ENCODE measurements at regions not wholly inside any gene's neighbourhood (a gene's known extent, or its start where the extent isn't known, plus 50 kb on each side); places are given as distances from the start of the nearest gene placed in this dataset.
A peak's percentile ranks its signal among the peaks of the same experiment; 100 is the strongest.

DNA sequence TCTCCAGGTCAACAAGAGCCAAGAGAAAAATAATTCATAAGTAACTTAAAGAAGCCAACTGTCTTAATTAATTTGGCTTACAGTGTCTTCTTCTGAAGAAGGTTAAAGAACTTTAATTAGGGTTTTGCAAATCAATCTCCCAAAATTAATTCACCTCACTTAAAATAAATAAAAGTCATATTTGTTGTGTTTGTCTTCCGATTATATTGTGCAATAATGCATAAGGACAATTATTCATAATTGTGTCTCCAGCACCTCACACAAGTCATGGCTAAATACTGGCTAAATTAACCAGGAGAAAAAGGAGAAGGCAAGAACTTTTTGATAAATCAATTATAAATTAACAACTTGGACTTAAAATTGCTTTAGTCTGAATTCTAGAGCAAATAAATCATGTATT lies 899.0 kb upstream of the NR2F2 start:
- no peaks in the 10 kb centered on the region for H3K36me3 ChIP-seq (replicated peaks in 1 of 2)
- no peaks in the 10 kb centered on the region for H3K4me1 ChIP-seq (replicated peaks in 1 of 2)
- no peaks in the 10 kb centered on the region for H3K9me3 ChIP-seq (replicated peaks in 1 of 3)
- no peaks in the 10 kb centered on the region for H3K27me3 ChIP-seq
- no peak overlapping the region for H3K27ac ChIP-seq
- WGBS, 4 donors = 62 to 78% (median 65%) methylated on average over 1 of the region's 1 CpG
- DNase-seq = no peak
- intact Hi-C loops (cut with DNase I) = no loop called here
- TF ChIP-seq, protein P1, sequence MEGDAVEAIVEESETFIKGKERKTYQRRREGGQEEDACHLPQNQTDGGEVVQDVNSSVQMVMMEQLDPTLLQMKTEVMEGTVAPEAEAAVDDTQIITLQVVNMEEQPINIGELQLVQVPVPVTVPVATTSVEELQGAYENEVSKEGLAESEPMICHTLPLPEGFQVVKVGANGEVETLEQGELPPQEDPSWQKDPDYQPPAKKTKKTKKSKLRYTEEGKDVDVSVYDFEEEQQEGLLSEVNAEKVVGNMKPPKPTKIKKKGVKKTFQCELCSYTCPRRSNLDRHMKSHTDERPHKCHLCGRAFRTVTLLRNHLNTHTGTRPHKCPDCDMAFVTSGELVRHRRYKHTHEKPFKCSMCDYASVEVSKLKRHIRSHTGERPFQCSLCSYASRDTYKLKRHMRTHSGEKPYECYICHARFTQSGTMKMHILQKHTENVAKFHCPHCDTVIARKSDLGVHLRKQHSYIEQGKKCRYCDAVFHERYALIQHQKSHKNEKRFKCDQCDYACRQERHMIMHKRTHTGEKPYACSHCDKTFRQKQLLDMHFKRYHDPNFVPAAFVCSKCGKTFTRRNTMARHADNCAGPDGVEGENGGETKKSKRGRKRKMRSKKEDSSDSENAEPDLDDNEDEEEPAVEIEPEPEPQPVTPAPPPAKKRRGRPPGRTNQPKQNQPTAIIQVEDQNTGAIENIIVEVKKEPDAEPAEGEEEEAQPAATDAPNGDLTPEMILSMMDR (IDR thresholded peaks at IDR 0.05) = no peak
- no peak for TF ChIP-seq POLR2A (IDR thresholded peaks at IDR 0.05)
- no peak overlapping the region for H3K4me3 ChIP-seq

DNA sequence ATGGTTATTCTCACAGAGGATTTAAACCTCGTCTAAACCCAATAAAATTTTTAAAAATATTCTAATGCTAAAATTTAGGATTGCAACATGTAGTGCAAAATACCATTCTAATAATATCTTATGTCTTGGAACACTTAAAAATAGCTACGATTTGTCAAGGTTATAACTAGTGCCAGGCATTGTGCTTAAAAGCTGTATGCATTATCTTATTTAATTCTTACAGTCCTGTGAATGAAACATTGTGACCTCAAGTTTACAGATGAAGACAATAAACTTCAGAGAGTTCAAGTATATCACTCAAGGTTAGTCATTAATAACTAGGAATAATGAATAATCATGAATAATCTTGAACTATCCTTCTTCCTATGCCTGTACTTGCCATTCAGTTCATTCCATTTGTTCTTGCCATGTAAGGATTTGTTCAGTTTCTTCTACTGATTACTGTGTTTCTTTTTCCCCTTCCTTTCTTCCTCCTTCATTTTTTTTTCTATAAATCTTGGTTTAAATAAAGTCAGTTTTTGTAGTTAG lies 897.6 kb upstream of the NR2F2 start:
- H3K27ac ChIP-seq = peak overlapping the region in 1 of 5 donors; percentile 28
- H3K4me1 ChIP-seq (replicated peaks in 1 of 2) = no peaks in the 10 kb centered on the region
- TF ChIP-seq, protein P1 (IDR thresholded peaks at IDR 0.05) = no peak
- TF ChIP-seq POLR2A (IDR thresholded peaks at IDR 0.05) = no peak
- no peak for DNase-seq
- 31 to 37% (median 33%) methylated on average over 2 of the region's 2 CpGs for WGBS, 4 donors
- H3K9me3 ChIP-seq (replicated peaks in 1 of 3) = no peaks in the 10 kb centered on the region
- no peaks in the 10 kb centered on the region for H3K36me3 ChIP-seq (replicated peaks in 1 of 2)
- intact Hi-C loops (cut with DNase I) = no loop called here
- no peak overlapping the region for H3K4me3 ChIP-seq
- H3K27me3 ChIP-seq = no peaks in the 10 kb centered on the region

DNA sequence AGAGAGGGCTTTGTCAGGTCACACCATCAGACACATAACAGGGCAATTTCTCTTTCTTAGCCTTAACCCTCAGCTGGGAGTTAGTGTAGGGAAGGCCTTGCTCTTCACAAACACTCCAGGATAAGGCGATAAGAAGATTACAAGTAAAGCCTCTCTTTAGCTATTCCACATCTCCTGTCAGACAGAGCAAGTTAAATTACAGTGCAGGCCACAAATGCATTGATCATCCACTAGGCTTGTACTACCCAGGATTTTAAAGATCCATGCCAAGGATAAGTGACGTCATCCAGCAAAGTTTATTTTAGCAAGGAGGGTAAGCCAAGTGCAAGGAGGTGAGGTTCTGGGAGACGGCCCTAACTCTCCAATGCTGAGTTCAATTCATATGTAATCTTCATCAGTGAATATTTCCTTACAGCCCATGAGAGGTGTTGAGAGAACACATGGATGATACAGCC lies 890.6 kb upstream of the NR2F2 start:
- Histone ChIP-seq H3K27ac (peak overlapping the region in 3 of 5 donors; percentile 46 to 79 (median 78)), H3K4me3 (no peak overlapping the region), H3K27me3 (no peaks in the 10 kb centered on the region), H3K4me1 (replicated peaks in 1 of 2) (peaks cover 0 to 4% of the 10 kb centered on the region in 2 donors), H3K9me3 (replicated peaks in 1 of 3) (no peaks in the 10 kb centered on the region), H3K36me3 (replicated peaks in 1 of 2) (no peaks in the 10 kb centered on the region)
- TF ChIP-seq POLR2A (IDR thresholded peaks at IDR 0.05) = no peak
- TF ChIP-seq, protein P1 (IDR thresholded peaks at IDR 0.05) = no peak
- 55 to 77% (median 63%) methylated on average over 3 of the region's 3 CpGs for WGBS, 4 donors
- intact Hi-C loops (cut with DNase I) = no loop called here
- DNase-seq = no peak

DNA sequence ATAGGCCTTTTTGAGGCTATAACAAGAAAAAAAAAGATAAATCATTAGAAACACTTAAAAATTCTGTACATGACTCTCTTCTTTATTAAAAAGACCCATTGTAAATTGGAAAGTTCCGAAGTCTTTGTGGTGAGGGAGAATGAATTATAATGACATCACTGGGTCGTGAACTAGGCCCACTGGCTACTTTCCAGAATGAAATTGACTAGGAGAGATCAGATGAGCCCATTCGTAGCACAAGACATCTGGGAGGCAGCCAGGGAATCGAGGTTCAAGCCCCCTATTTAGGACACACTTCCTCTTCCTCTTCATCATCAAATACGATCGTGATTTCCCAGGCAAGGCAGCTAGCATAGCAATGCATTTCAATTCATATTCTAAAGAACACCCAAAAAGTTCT lies 889.8 kb upstream of the NR2F2 start:
- Histone ChIP-seq H3K27ac (peak overlapping the region in 3 of 5 donors; percentile 46 to 78 (median 57)), H3K4me3 (no peak overlapping the region), H3K27me3 (no peaks in the 10 kb centered on the region), H3K4me1 (replicated peaks in 1 of 2) (peaks cover 0 to 4% of the 10 kb centered on the region in 2 donors), H3K9me3 (replicated peaks in 1 of 3) (no peaks in the 10 kb centered on the region), H3K36me3 (replicated peaks in 1 of 2) (no peaks in the 10 kb centered on the region)
- peak in 6 of 7 donors; percentile 42 to 80 (median 54) for DNase-seq
- TF ChIP-seq, protein P1 (IDR thresholded peaks at IDR 0.05) = no peak
- TF ChIP-seq POLR2A (IDR thresholded peaks at IDR 0.05) = no peak
- intact Hi-C loops (cut with DNase I) = no loop called here
- 38 to 58% (median 51%) methylated on average over 6 of the region's 6 CpGs for WGBS, 4 donors
